GM21367 (cell line): ENCODE measurements at regions not wholly inside any gene's neighbourhood (a gene's known extent, or its start where the extent isn't known, plus 50 kb on each side); places are given as distances from the start of the nearest gene placed in this dataset.
"Not testable (repeated sequence)": the region's sequence is repeated elsewhere in the genome, so short reads cannot be mapped to it uniquely, and the experiment has no call there.

ENCODE experiments used
- ATAC-seq: cut with Tn5 transposase; IDR thresholded peaks from one replicate; pipeline ENCODE4 v1.9.1; 2021; ENCODE audit not compliant: unreplicated experiment

DNA sequence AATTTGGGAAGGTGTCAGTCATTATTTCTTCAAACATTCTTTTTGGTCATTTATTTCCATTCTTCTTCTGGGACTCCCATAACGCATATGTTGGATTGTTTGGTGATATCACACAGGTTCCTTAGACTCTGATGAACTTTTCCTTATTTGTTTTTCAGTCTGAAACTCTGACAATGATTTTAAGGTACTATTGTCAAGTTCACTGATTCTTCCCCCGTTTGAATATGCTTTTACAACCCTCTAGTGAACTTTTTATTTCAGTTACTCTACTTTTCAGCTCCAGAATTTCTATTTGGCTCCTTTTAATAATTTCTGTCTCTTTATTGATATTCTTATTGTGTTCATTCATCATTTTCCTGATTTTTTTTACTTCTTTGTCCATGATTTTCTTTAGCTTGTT, 92.5 kb upstream of the RORB start:
- no peak for ATAC-seq

DNA sequence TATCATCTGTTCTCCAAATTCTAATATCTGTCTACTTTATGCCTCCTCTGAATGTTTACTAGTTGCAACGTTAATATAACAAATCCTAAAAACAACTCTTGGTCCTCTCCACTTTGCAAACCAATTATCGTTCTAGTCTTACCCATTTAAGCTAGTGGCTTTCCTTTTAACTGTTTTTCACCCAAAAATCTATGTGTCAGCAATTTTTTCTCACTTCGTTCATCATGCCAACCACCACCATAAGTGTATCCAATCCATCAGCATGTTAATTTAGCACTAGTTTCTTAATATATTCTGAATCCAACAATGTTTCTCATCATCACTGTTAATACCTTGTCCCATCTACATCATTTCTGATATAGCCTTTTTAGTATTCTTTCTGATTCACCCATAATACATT, 90.0 kb upstream of the RORB start:
- ATAC-seq, result no peak

DNA sequence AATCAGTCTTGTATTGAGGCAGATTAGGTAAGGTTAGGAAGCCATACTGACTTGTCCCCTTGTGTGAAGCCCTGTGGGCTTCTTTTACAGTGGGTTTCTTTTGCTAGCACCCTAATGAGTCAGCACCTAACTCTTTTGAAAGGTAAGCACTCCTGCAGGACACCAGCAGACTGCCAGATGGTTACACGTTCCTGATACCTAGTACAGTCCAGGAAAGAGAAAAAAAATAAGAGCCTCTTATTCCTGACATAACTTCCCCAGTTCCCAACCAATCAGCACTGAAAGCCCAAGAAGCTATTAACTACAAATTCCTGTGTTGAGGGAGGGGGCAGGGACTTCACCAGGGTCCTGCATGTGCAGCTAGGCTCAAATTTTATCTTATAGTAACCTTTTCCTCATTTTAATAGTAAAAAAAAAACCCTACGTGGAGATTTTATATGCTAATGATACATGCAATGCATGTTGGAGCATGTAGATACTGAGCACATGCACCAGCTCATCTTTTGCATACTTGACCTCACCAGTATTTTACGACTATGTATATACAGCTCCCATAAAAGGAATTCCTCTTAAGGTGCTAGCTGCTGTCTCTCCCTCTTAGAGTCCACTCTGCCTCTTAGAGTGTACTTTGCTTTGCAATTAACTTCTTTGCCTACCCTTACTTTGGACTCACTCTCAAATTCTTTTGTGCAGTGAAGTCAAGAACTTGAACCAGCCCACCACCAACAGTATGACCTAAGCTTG, 84.7 kb upstream of the RORB start:
- ATAC-seq, result no peak

DNA sequence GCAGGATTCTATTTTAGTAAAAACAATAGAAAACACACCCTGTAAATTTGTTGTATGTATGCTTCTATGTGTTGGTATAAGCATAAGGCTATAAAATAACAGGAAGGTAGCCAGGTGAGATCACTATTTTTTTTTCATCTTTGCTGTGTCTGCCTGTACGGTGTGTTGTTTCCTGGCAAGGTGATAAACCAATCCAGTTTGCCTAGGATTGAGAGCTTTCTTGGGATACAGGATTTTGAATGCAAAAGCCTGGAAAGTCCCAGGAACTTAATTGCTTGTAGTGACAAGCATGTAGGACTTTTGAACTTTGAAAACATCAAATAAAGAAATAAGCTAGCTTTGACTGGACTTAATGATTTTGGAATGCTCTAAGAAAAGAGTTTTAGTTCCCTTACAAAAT, 83.3 kb upstream of the RORB start:
- ATAC-seq, result no peak

DNA sequence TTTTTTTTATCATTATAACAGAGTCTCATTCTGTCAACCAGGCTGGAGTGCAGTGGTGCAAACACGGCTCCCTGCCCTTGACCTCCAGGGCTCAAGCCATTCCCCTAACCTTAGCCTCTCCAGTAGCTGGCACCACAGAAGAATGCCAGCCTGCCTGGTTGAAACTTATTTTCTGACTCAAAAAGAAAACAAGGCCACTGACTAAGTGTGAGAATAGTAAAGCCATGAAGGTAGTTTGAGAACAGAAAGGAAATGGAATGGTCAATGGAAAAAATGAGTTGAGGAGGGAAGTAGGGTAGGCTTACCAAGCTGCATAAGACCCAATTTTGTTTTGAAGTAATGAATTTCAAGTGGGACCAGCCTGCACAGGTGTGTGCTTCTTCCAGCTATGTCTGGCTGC, 82.8 kb upstream of the RORB start:
- ATAC-seq, result no peak

DNA sequence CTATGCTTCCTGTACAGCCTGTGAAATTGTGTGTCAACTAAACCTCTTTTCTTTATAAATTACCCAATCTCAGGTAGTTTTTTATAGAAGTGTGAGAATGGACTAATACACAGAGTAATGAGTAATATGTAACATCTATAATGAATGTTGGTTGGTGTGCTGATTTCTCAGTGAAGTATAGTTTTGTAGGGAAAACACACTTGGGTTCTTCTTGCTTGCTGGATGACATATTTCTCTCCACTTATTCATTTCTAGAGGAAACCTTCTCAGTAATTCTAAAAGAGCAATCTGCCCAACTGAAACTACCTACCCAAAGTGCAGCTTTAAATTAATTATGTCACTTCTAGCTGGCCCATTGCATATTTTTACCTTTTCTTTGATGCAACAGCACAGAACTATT, 81.1 kb upstream of the RORB start:
- ATAC-seq, result no peak

DNA sequence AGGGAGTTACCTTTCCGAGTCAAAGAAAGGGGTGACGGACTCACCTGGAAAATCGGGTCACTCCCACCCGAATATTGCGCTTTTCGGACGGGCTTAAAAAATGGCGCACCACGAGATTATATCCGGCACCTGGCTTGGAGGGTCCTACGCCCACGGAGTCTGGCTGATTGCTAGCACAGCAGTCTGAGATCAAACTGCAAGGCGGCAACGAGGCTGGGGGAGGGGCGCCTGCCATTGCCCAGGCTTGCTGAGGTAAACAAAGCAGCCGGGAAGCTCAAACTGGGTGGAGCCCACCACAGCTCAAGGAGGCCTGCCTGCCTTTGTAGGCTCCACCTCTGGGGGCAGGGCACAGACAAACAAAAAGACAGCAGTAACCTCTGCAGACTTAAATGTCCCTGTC, 72.6 kb upstream of the RORB start:
- not testable (repeated sequence) for ATAC-seq

DNA sequence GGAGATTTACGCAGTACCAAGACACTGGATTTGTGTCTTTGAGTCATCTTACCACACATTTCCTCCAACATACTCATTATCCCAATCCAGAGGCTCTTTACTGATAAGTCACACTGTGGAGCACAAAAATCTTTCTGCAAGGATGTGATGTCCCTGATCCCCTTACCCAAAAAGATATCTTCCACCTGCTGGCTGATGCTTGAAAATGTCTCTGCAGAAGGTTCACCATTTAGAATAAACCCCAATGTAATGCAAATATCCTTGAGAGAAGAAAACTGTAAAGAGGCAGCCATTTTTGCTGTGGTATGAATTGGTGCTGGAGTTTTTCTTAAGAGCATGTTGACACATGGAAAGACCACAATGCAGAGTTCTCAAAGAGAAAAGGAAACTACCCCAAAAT, 65.7 kb upstream of the RORB start:
- ATAC-seq, result no peak

DNA sequence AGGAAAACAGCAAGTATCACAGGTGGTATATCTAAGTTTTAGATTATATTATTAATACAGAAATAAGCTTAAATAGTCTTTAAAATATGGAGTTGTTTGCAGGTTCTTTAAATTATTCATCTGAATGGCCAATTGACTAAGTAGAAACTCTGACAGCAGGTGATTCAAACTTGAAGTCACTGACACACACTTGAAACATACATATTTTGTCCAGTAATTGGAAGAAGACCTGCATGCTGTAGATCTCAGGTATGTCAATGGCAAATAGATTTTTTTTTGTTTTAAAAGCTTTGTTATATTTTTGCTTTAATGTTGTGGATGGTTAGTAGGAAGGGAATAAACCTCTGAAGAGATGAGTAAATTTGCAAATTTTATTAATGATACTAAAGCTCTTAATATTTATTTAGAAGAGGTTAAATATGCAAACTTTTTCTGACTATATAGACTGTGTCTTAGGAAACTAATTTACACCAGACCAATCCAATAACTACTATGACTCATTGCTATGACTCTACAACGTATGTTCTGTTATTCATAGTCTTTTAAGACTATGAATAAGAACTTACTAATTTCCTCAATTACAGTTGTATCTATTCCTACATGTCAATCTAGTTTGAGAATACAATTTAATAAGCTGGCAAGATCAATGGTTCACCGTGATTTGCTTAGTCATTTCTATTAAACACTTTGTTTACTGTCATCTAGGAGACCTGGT, 53.9 kb upstream of the RORB start:
- no peak for ATAC-seq

DNA sequence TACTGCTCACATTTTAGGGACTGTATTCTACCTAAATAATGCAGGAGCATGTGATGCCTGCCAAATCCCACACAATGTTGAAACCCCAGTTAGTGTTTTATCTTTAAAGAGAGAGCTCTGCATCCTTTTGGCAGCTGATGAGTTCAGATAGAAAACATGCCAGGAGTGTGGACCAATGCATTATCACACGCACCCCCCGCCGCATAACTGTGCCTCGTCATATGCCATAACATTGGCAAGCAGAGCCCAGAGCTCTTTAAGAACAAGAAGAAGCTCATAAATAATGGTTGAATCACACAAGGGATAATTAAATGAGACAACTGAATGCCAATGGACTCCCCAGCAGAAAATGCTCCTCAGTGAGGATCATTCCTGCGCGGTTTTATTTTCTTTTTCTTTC, 52.8 kb upstream of the RORB start:
- no peak for ATAC-seq
